Thyroid gland (tissue), 4 donors: ENCODE measurements at regions not wholly inside any gene's neighbourhood (a gene's known extent, or its start where the extent isn't known, plus 50 kb on each side); places are given as distances from the start of the nearest gene placed in this dataset.

Source experiments
- DNase-seq, 2 donors: peaks; one replicate each; pipeline ENCODE4 v3.0.0-alpha.2; 2019
- H3K27ac ChIP-seq, 3 donors: fragments of 200-600 bp; sonication (generic); 1 replicate in 2 of 3; 2 replicates in 1 of 3; pipeline ENCODE4 v1.5.1; 2016 to 2019; ENCODE audit warnings: mild to moderate bottlenecking in 1 of 3, moderate library complexity in 1 of 3
- H3K27me3 ChIP-seq: fragments of 200-600 bp; sonication (generic); one replicate; pipeline ENCODE4 v1.5.1; 2019
- H3K36me3 ChIP-seq, 2 donors: fragments of 200-600 bp; sonication (generic); one replicate each; pipeline ENCODE4 v1.5.1; 2016 to 2019
- H3K4me1 ChIP-seq, 2 donors: fragments of 200-600 bp; sonication (generic); one replicate each; pipeline ENCODE4 v1.5.1; 2017 to 2019
- H3K4me3 ChIP-seq, 3 donors: fragments of 200-600 bp; sonication (generic); replicated peaks in 1 of 3; 1 replicate in 2 of 3; 2 replicates in 1 of 3; pipeline ENCODE4 v1.5.1; 2016; ENCODE audit warnings: mild to moderate bottlenecking in 1 of 3
- H3K9me3 ChIP-seq: fragments of 200-600 bp; sonication (generic); one replicate; pipeline ENCODE4 v1.5.1; 2017
- POLR2A ChIP-seq, 2 donors: fragments of 450-650 bp; IDR thresholded peaks; one replicate each; pipeline ENCODE4 v1.6.1; 2017; ENCODE audit warnings: antibody characterized with exemption in 2 of 2, mild to moderate bottlenecking in 2 of 2, moderate library complexity in 1 of 2
- WGBS, 2 donors: methylation state at CpG; one replicate each; pipeline ENCODE4 v1.1.5; 2017; 5-methylcytosine and 5-hydroxymethylcytosine counted together
- intact Hi-C: fragments of 100-400 bp; cut with DNase I; formaldehyde crosslinking; loops from one replicate; pipeline ENCODE4 v1.15.1; 2023
- TF ChIP-seq, protein P1 (sequence below), 6 experiments: fragments of 200-600 bp in 3 of 6; fragments of 450-650 bp in 3 of 6; sonication (generic) in 3 of 6; IDR thresholded peaks; one replicate each; pipeline ENCODE4 v1.5.1; 2016 to 2019; ENCODE audit warnings: antibody characterized with exemption in 6 of 6, mild to moderate bottlenecking in 2 of 6, inconsistent platforms in 1 of 6, moderate library complexity in 1 of 6

DNA sequence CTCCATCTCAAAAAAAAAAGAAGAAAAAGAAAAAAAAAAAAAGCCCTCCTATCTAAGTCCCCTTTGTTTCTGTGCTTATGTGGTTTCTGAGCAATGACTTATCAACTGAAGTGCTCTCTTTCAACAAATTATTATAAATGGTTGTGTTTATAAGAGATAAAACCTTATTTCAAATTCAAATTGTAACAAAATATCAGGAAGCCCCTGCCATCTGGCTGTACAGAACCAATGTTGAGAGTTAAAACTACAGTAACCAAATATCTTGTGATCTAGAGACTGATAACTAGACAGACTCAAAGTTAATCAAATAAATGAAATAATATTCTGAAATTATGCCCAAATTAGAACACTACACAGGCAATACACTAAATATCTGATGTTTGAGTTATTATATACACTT is 143.0 kb upstream of the CPNE8 start:
- no peak for DNase-seq
- Histone ChIP-seq H3K4me3 (no peak overlapping the region), H3K4me1 (no peaks in the 10 kb centered on the region), H3K9me3 (no peaks in the 10 kb centered on the region), H3K36me3 (no peaks in the 10 kb centered on the region), H3K27ac (no peak overlapping the region), H3K27me3 (no peaks in the 10 kb centered on the region)
- intact Hi-C loops = no loop called here
- TF ChIP-seq, protein P1, sequence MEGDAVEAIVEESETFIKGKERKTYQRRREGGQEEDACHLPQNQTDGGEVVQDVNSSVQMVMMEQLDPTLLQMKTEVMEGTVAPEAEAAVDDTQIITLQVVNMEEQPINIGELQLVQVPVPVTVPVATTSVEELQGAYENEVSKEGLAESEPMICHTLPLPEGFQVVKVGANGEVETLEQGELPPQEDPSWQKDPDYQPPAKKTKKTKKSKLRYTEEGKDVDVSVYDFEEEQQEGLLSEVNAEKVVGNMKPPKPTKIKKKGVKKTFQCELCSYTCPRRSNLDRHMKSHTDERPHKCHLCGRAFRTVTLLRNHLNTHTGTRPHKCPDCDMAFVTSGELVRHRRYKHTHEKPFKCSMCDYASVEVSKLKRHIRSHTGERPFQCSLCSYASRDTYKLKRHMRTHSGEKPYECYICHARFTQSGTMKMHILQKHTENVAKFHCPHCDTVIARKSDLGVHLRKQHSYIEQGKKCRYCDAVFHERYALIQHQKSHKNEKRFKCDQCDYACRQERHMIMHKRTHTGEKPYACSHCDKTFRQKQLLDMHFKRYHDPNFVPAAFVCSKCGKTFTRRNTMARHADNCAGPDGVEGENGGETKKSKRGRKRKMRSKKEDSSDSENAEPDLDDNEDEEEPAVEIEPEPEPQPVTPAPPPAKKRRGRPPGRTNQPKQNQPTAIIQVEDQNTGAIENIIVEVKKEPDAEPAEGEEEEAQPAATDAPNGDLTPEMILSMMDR (IDR thresholded peaks at IDR 0.05) = no peak
- TF ChIP-seq POLR2A (IDR thresholded peaks at IDR 0.05) = no peak

DNA sequence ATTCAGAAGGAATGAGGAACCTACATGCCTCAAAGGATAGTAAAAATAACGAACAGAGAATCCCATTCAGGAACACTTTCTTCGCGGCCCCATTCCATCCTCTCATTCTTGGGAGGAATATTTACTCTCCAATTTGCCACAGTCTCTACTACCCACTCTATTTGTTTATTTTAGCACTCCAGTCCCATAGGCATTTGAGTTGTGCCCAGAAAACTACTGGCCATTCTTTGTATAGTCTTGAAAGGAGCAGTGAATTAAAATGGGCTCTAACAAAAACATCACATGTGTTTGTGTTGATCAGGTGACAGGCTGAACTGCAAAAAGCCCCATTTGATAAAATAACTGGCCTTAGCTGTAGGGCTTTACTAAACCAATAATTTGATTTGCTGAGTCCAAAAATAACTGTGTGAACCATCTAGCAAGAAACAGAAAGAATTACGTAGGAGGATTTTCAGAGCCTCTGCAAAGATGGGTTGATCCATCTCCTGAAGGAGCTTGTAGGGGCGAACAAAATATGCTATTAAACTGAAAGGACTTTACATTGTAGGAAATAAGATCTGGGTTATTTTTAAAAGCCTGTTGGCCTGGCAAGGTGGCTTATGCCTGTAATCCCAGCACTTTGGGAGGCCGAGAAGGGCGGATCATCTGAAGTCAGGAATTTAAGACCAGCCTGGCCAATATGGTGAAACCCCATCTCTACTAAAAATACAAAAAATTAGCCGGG is 142.3 kb upstream of the CPNE8 start:
- intact Hi-C loops = no loop called here
- TF ChIP-seq, protein P1 (IDR thresholded peaks at IDR 0.05) = no peak
- TF ChIP-seq POLR2A (IDR thresholded peaks at IDR 0.05) = no peak
- H3K27me3 ChIP-seq = no peaks in the 10 kb centered on the region
- no peak for DNase-seq
- 63 to 68% methylated on average over 8 of the region's 8 CpGs for WGBS, 2 donors
- no peak overlapping the region for H3K27ac ChIP-seq
- no peaks in the 10 kb centered on the region for H3K9me3 ChIP-seq
- H3K4me3 ChIP-seq = no peak overlapping the region
- no peaks in the 10 kb centered on the region for H3K36me3 ChIP-seq
- H3K4me1 ChIP-seq = no peaks in the 10 kb centered on the region

DNA sequence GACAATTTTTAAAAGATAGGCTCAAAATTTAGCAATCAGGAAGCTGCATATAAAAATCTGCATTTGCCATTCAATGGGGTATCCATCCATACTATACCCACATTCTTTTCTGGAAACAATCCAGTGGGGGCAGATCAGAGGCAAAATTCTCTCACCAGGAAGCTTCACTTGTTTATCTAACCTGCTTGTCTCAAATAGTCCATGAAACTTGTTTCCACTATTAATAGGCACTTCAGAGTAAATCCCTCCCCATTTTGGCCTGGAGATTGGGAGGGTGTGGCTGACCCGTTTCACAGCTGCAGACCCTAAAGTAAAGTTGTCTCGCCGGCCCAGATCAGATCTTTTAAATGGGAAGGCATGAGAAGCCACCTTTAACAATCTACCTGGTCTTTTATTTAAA is 139.4 kb upstream of the CPNE8 start:
- no peak for DNase-seq
- TF ChIP-seq, protein P1 (IDR thresholded peaks at IDR 0.05) = no peak
- no peak for TF ChIP-seq POLR2A (IDR thresholded peaks at IDR 0.05)
- intact Hi-C loops = no loop called here
- Histone ChIP-seq H3K4me3 (no peak overlapping the region), H3K4me1 (no peaks in the 10 kb centered on the region), H3K36me3 (no peaks in the 10 kb centered on the region), H3K27ac (no peak overlapping the region), H3K9me3 (no peaks in the 10 kb centered on the region), H3K27me3 (no peaks in the 10 kb centered on the region)
- whole genome bisulfite sequencing, 2 donors = 20 to 28% methylated on average over 3 of the region's 3 CpGs

DNA sequence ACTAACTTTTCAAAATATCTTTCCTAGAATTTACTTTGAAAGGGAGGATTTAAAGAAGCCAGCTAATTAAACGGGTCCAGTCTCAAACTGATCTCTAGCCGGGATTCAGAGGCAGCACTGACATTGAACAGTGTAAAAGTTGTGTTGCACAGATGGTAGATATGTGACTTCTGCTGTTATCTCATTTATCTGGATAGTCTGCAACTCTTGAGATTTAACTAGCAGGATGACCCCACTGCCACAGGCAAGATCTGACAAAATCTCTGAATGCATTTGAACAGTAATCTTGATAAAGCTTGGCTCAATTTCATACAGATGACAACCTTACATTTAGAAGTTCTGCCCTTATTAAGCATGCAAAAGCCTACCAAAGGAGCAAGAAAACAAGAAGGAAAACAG is 138.0 kb upstream of the CPNE8 start:
- no peaks in the 10 kb centered on the region for H3K36me3 ChIP-seq
- H3K4me3 ChIP-seq = no peak overlapping the region
- no peaks in the 10 kb centered on the region for H3K4me1 ChIP-seq
- intact Hi-C loops = no loop called here
- no peak overlapping the region for H3K27ac ChIP-seq
- no peaks in the 10 kb centered on the region for H3K27me3 ChIP-seq
- TF ChIP-seq, protein P1 (IDR thresholded peaks at IDR 0.05) = no peak
- no peak for TF ChIP-seq POLR2A (IDR thresholded peaks at IDR 0.05)
- H3K9me3 ChIP-seq = no peaks in the 10 kb centered on the region
- 6 to 25% methylated on average over 2 of the region's 2 CpGs for WGBS, 2 donors
- DNase-seq = no peak

DNA sequence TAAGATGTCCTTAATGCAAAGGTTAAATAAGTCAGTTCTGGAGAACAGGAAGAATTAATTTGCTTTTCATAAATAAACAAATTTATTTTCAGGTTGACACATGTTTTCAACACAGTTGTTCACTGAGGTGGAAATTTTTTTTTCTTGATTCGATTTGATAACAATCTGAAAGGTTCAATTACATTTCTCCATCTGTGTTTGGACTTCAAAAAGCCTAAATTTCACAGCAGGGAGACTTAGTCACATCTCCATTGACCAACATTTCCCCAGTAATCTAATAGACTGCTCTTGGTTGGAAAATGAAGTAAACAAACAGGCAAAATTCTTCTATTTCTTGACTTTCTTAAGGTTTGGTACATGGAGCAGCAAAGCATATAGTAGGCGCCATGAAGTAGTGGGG is 134.9 kb upstream of the CPNE8 start:
- TF ChIP-seq POLR2A (IDR thresholded peaks at IDR 0.05) = no peak
- Histone ChIP-seq H3K9me3 (no peaks in the 10 kb centered on the region), H3K4me1 (no peaks in the 10 kb centered on the region), H3K27ac (no peak overlapping the region), H3K27me3 (no peaks in the 10 kb centered on the region), H3K4me3 (no peak overlapping the region), H3K36me3 (no peaks in the 10 kb centered on the region)
- no peak for DNase-seq
- intact Hi-C loops = no loop called here
- 79 to 80% methylated on average over 2 of the region's 2 CpGs for WGBS, 2 donors
